ENCODE measurements at regions not wholly inside any gene's neighbourhood (a gene's known extent, or its start where the extent isn't known, plus 50 kb on each side); places are given as distances from the start of the nearest gene placed in this dataset.

DNA sequence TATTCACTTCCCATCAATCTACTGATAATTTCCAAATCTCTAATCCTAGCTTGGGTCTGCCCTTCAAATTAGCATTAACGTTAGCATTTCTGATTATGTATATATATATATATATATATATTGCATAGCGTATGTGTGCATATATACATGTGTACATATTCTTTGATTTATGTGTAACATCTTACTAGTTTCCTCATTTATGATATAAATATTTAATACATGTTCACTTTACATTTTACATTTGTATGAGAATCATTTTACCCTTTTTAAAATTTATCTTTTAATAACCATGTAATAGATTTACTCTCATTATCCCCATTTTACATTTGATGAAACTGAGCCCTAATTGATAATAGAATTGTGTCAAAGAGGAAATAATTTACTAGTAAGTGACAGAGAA, 164.7 kb downstream of the ZNF648 start:
- TF ChIP-seq, protein P1, sequence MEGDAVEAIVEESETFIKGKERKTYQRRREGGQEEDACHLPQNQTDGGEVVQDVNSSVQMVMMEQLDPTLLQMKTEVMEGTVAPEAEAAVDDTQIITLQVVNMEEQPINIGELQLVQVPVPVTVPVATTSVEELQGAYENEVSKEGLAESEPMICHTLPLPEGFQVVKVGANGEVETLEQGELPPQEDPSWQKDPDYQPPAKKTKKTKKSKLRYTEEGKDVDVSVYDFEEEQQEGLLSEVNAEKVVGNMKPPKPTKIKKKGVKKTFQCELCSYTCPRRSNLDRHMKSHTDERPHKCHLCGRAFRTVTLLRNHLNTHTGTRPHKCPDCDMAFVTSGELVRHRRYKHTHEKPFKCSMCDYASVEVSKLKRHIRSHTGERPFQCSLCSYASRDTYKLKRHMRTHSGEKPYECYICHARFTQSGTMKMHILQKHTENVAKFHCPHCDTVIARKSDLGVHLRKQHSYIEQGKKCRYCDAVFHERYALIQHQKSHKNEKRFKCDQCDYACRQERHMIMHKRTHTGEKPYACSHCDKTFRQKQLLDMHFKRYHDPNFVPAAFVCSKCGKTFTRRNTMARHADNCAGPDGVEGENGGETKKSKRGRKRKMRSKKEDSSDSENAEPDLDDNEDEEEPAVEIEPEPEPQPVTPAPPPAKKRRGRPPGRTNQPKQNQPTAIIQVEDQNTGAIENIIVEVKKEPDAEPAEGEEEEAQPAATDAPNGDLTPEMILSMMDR (IDR thresholded peaks at IDR 0.05): no peak
- TF ChIP-seq KAT7 (CRISPR knock-in tag; IDR thresholded peaks at IDR 0.05; ENCODE audit: borderline replicate concordance): no peak
- TF ChIP-seq NFE2L1 (CRISPR knock-in tag; IDR thresholded peaks at IDR 0.05): no peak
- TF ChIP-seq CREM (CRISPR knock-in tag; IDR thresholded peaks at IDR 0.05): no peak
- no peak for TF ChIP-seq FOXJ3 (CRISPR knock-in tag; IDR thresholded peaks at IDR 0.05; ENCODE audit: borderline replicate concordance)
- TF ChIP-seq, protein P2, sequence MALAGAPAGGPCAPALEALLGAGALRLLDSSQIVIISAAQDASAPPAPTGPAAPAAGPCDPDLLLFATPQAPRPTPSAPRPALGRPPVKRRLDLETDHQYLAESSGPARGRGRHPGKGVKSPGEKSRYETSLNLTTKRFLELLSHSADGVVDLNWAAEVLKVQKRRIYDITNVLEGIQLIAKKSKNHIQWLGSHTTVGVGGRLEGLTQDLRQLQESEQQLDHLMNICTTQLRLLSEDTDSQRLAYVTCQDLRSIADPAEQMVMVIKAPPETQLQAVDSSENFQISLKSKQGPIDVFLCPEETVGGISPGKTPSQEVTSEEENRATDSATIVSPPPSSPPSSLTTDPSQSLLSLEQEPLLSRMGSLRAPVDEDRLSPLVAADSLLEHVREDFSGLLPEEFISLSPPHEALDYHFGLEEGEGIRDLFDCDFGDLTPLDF (CRISPR knock-in tag; IDR thresholded peaks at IDR 0.05): no peak
- TF ChIP-seq, protein P3, sequence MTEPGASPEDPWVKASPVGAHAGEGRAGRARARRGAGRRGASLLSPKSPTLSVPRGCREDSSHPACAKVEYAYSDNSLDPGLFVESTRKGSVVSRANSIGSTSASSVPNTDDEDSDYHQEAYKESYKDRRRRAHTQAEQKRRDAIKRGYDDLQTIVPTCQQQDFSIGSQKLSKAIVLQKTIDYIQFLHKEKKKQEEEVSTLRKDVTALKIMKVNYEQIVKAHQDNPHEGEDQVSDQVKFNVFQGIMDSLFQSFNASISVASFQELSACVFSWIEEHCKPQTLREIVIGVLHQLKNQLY (CRISPR knock-in tag; IDR thresholded peaks at IDR 0.05): no peak
- no peak for TF ChIP-seq CREB1 (CRISPR knock-in tag; IDR thresholded peaks at IDR 0.05)
- no peak for TF ChIP-seq ZNF263 (CRISPR knock-in tag; IDR thresholded peaks at IDR 0.05; ENCODE audit: low read depth)
- TF ChIP-seq, protein P4, sequence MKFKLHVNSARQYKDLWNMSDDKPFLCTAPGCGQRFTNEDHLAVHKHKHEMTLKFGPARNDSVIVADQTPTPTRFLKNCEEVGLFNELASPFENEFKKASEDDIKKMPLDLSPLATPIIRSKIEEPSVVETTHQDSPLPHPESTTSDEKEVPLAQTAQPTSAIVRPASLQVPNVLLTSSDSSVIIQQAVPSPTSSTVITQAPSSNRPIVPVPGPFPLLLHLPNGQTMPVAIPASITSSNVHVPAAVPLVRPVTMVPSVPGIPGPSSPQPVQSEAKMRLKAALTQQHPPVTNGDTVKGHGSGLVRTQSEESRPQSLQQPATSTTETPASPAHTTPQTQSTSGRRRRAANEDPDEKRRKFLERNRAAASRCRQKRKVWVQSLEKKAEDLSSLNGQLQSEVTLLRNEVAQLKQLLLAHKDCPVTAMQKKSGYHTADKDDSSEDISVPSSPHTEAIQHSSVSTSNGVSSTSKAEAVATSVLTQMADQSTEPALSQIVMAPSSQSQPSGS (CRISPR knock-in tag; IDR thresholded peaks at IDR 0.05; ENCODE audit: borderline replicate concordance, low read depth): no peak
- TF ChIP-seq, protein P5, sequence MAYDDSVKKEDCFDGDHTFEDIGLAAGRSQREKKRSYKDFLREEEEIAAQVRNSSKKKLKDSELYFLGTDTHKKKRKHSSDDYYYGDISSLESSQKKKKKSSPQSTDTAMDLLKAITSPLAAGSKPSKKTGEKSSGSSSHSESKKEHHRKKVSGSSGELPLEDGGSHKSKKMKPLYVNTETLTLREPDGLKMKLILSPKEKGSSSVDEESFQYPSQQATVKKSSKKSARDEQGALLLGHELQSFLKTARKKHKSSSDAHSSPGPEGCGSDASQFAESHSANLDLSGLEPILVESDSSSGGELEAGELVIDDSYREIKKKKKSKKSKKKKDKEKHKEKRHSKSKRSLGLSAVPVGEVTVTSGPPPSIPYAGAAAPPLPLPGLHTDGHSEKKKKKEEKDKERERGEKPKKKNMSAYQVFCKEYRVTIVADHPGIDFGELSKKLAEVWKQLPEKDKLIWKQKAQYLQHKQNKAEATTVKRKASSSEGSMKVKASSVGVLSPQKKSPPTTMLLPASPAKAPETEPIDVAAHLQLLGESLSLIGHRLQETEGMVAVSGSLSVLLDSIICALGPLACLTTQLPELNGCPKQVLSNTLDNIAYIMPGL (CRISPR knock-in tag; IDR thresholded peaks at IDR 0.05): no peak
- no peak for TF ChIP-seq SMAD4 (CRISPR knock-in tag; IDR thresholded peaks at IDR 0.05)
- TF ChIP-seq EMX1 (CRISPR knock-in tag; IDR thresholded peaks at IDR 0.05): no peak
- no peak for TF ChIP-seq ZNF671 (CRISPR knock-in tag; IDR thresholded peaks at IDR 0.05)

Measured in WTC11 (cell line).